Liver (tissue), 2 donors: ENCODE measurements at regions not wholly inside any gene's neighbourhood (a gene's known extent, or its start where the extent isn't known, plus 50 kb on each side); places are given as distances from the start of the nearest gene placed in this dataset.

Experiments used
- REST ChIP-seq: IDR thresholded peaks from 2 replicates; pipeline ENCODE4 v1.6.1; 2016; ENCODE audit warnings: antibody characterized with exemption, mild to moderate bottlenecking
- ZBTB33 ChIP-seq: IDR thresholded peaks from 2 replicates; pipeline ENCODE4 v1.6.1; 2016; ENCODE audit warnings: antibody characterized with exemption
- TF ChIP-seq, protein P1 (sequence below): fragments of 150-350 bp; IDR thresholded peaks from 2 replicates; pipeline ENCODE4 v1.5.1; 2017; ENCODE audit warnings: improper control_type of control experiment, low read depth, low read length; ENCODE audit not compliant: missing input control
- TF ChIP-seq, protein P2 (sequence below): IDR thresholded peaks from 2 replicates; pipeline ENCODE4 v1.6.1; 2016; ENCODE audit warnings: antibody characterized with exemption
- donor health status: healthy.

GRCh38 chr12:66915306-66915904, 236.5 kb upstream of the GRIP1 start:
- TF ChIP-seq, protein P1, sequence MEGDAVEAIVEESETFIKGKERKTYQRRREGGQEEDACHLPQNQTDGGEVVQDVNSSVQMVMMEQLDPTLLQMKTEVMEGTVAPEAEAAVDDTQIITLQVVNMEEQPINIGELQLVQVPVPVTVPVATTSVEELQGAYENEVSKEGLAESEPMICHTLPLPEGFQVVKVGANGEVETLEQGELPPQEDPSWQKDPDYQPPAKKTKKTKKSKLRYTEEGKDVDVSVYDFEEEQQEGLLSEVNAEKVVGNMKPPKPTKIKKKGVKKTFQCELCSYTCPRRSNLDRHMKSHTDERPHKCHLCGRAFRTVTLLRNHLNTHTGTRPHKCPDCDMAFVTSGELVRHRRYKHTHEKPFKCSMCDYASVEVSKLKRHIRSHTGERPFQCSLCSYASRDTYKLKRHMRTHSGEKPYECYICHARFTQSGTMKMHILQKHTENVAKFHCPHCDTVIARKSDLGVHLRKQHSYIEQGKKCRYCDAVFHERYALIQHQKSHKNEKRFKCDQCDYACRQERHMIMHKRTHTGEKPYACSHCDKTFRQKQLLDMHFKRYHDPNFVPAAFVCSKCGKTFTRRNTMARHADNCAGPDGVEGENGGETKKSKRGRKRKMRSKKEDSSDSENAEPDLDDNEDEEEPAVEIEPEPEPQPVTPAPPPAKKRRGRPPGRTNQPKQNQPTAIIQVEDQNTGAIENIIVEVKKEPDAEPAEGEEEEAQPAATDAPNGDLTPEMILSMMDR: no peak
- TF ChIP-seq REST (no peak), ZBTB33 (no peak)
- TF ChIP-seq, protein P2, sequence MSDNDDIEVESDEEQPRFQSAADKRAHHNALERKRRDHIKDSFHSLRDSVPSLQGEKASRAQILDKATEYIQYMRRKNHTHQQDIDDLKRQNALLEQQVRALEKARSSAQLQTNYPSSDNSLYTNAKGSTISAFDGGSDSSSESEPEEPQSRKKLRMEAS: no peak
